Mesenchymal stem cell (in vitro differentiated cells and primary cell): ENCODE measurements at regions not wholly inside any gene's neighbourhood (a gene's known extent, or its start where the extent isn't known, plus 50 kb on each side); places are given as distances from the start of the nearest gene placed in this dataset.

Source experiments
- DNase-seq: peaks from one replicate; pipeline ENCODE4 v3.0.0-alpha.2; 2013
- H2AFZ ChIP-seq: one replicate; pipeline ENCODE4 v1.6.1; 2013; ENCODE audit warnings: low read depth, mild to moderate bottlenecking, control low read depth, inconsistent platforms, low read length, moderate library complexity
- H2AK5ac ChIP-seq: 2 replicates; pipeline ENCODE4 v1.6.1; 2013; ENCODE audit warnings: low read length, moderate library complexity, mild to moderate bottlenecking, inconsistent platforms; ENCODE audit not compliant: severe bottlenecking
- H2BK120ac ChIP-seq: one replicate; pipeline ENCODE4 v1.6.1; 2013; ENCODE audit warnings: low read depth, mild to moderate bottlenecking, inconsistent platforms, low read length, moderate library complexity
- H2BK12ac ChIP-seq, 2 experiments: one replicate each; pipeline ENCODE4 v1.6.1; 2013; ENCODE audit warnings: inconsistent platforms in 2 of 2, low read length in 2 of 2, mild to moderate bottlenecking in 2 of 2, moderate library complexity in 2 of 2, control low read depth in 1 of 2
- H2BK15ac ChIP-seq: one replicate; pipeline ENCODE4 v1.6.1; 2013; ENCODE audit warnings: mild to moderate bottlenecking, low read depth, inconsistent platforms; ENCODE audit not compliant: poor library complexity, severe bottlenecking
- H2BK5ac ChIP-seq: 2 replicates; pipeline ENCODE4 v1.6.1; 2013; ENCODE audit warnings: low read depth, mild to moderate bottlenecking, low read length, control low read depth, inconsistent platforms; ENCODE audit not compliant: poor library complexity, severe bottlenecking
- H3K14ac ChIP-seq, 2 experiments: one replicate each; pipeline ENCODE4 v1.6.1; 2013; ENCODE audit warnings: inconsistent platforms in 2 of 2, low read length in 2 of 2, control low read depth in 1 of 2, mild to moderate bottlenecking in 1 of 2, moderate library complexity in 1 of 2
- H3K18ac ChIP-seq, 2 experiments: one replicate each; pipeline ENCODE4 v1.6.1; 2013; ENCODE audit warnings: inconsistent platforms in 2 of 2, low read length in 2 of 2, control low read depth in 1 of 2, low read depth in 1 of 2, mild to moderate bottlenecking in 1 of 2
- H3K23ac ChIP-seq, 2 experiments: one replicate each; pipeline ENCODE4 v1.6.1; 2013; ENCODE audit warnings: inconsistent platforms in 2 of 2, low read length in 2 of 2, mild to moderate bottlenecking in 2 of 2, moderate library complexity in 2 of 2, control low read depth in 1 of 2
- H3K27ac ChIP-seq: 2 replicates; pipeline ENCODE4 v1.5.1; 2013; ENCODE audit warnings: mild to moderate bottlenecking, moderate library complexity, low read length, control low read depth, inconsistent platforms; ENCODE audit not compliant: poor library complexity, severe bottlenecking
- H3K27me3 ChIP-seq, 2 experiments: 2 replicates each; pipeline versions ENCODE4 v1.6.1 to v1.7.0; 2013; ENCODE audit warnings: low read length in 2 of 2, mild to moderate bottlenecking in 2 of 2, moderate library complexity in 2 of 2, control low read depth in 1 of 2, inconsistent platforms in 1 of 2; ENCODE audit not compliant: control insufficient read depth in 1 of 2, insufficient read depth in 1 of 2
- H3K36me3 ChIP-seq, 2 experiments: 2 replicates each; pipeline versions ENCODE4 v1.6.1 to v1.7.0; 2013; ENCODE audit warnings: low read length in 2 of 2, control low read depth in 1 of 2, inconsistent platforms in 1 of 2, low read depth in 1 of 2, mild to moderate bottlenecking in 1 of 2; ENCODE audit not compliant: insufficient read depth in 2 of 2, control insufficient read depth in 1 of 2
- H3K4ac ChIP-seq, 2 experiments: one replicate each; pipeline ENCODE4 v1.6.1; 2013; ENCODE audit warnings: inconsistent platforms in 2 of 2, low read length in 2 of 2, mild to moderate bottlenecking in 2 of 2, moderate library complexity in 2 of 2, control low read depth in 1 of 2, low read depth in 1 of 2
- H3K4me1 ChIP-seq: 2 replicates; pipeline ENCODE4 v1.6.1; 2013; ENCODE audit warnings: low read depth, low read length, control low read depth; ENCODE audit not compliant: control insufficient read depth, insufficient read depth
- H3K4me2 ChIP-seq: 2 replicates; pipeline ENCODE4 v1.6.1; 2013; ENCODE audit warnings: low read length, mild to moderate bottlenecking, inconsistent platforms; ENCODE audit not compliant: poor library complexity, severe bottlenecking
- H3K4me3 ChIP-seq, 2 experiments: 2 replicates each; pipeline versions ENCODE4 v1.5.1 to v1.7.0; 2013; ENCODE audit warnings: low read length in 2 of 2, mild to moderate bottlenecking in 2 of 2, control low read depth in 1 of 2, low read depth in 1 of 2; ENCODE audit not compliant: insufficient read depth in 1 of 2
- H3K79me1 ChIP-seq: replicated peaks from 2 replicates; pipeline ENCODE4 v1.6.1; 2013; ENCODE audit warnings: mild to moderate bottlenecking, control low read depth, low read length, inconsistent platforms; ENCODE audit not compliant: poor library complexity, severe bottlenecking
- H3K9ac ChIP-seq: 2 replicates; pipeline ENCODE4 v1.7.0; 2013; ENCODE audit warnings: mild to moderate bottlenecking, low read length, moderate library complexity
- H3K9me3 ChIP-seq: 2 replicates; pipeline ENCODE4 v1.7.0; 2013; ENCODE audit warnings: mild to moderate bottlenecking, low read length; ENCODE audit not compliant: control insufficient read depth
- H4K8ac ChIP-seq: one replicate; pipeline ENCODE4 v1.6.1; 2013; ENCODE audit warnings: inconsistent platforms, mild to moderate bottlenecking, low read length, moderate library complexity
- H4K91ac ChIP-seq: one replicate; pipeline ENCODE4 v1.6.1; 2013; ENCODE audit warnings: mild to moderate bottlenecking, low read length, inconsistent platforms
- WGBS: methylation state at CpG from one replicate; pipeline ENCODE4 v1.1.7; 2013; ENCODE audit warnings: mixed read lengths; 5-methylcytosine and 5-hydroxymethylcytosine counted together

DNA sequence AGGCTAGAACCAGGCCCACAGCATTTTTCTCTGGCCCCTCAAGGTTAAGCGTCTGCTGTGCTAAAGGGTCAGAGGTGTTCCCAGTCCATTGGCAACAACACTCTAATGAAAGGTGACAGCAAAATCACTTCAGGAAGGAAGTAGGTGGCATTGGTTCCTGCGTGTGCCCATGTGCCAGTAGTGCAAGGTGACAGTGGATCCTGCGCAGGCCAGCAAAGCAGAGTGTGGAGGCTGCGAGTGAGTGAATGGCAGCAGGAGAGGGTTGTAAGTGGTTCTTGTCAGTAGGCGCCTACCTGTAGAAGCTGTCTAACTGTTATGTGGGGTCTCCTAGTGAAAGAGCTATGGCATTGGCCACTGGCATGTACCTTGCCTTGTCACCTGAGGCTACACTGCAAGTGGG lies 898.2 kb upstream of the TYRP1 start:
- Histone ChIP-seq H4K91ac (no peak overlapping the region), H3K36me3 (no peaks in the 10 kb centered on the region), H3K18ac (no peak overlapping the region), H3K79me1 (no peaks in the 10 kb centered on the region), H4K8ac (no peak overlapping the region), H3K23ac (no peak overlapping the region), H2BK120ac (no peak overlapping the region), H3K9me3 (peaks cover 4% of the 10 kb centered on the region), H2BK5ac (no peak overlapping the region), H2BK15ac (no peak overlapping the region), H3K4ac (no peak overlapping the region), H3K9ac (no peak overlapping the region), H3K27me3 (no peaks in the 10 kb centered on the region), H3K4me3 (no peak overlapping the region), H2AK5ac (no peak overlapping the region), H3K4me2 (no peak overlapping the region), H2AFZ (no peak overlapping the region), H3K14ac (no peak overlapping the region), H3K4me1 (no peaks in the 10 kb centered on the region), H2BK12ac (no peak overlapping the region), H3K27ac (no peak overlapping the region)
- DNase-seq: no peak
- 90% methylated on average over 5 of the region's 5 CpGs for WGBS

DNA sequence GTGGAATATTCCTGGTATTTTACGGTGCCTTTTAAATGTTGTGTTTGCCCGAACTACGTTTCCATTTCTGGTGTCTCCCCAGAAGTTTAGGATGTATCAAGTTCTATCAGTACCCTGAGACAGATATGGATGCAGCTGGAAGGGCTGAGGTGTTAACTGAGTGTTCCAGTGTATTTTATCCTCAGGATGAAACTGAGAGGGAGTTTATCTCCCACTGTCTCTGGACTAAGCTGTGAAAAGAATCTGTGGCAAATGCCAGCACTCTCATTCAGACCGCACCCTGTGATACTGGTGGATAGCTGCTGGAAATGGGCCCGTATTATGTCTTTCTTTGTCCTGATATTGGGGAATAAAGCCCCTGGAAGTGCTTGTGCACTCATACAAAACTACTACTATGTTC lies 887.2 kb upstream of the TYRP1 start:
- Histone ChIP-seq H2BK15ac (no peak overlapping the region), H3K9me3 (peaks cover 15% of the 10 kb centered on the region), H3K79me1 (no peaks in the 10 kb centered on the region), H3K27me3 (no peaks in the 10 kb centered on the region), H2AK5ac (no peak overlapping the region), H3K4ac (no peak overlapping the region), H3K14ac (peak overlapping the region in 1 of 2 experiments; percentile 41), H3K4me1 (no peaks in the 10 kb centered on the region), H3K23ac (no peak overlapping the region), H3K9ac (no peak overlapping the region), H3K27ac (no peak overlapping the region), H3K36me3 (no peaks in the 10 kb centered on the region), H4K91ac (no peak overlapping the region), H2AFZ (no peak overlapping the region), H3K4me3 (no peak overlapping the region), H3K4me2 (no peak overlapping the region), H4K8ac (no peak overlapping the region), H2BK12ac (no peak overlapping the region), H2BK5ac (no peak overlapping the region), H2BK120ac (no peak overlapping the region), H3K18ac (no peak overlapping the region)
- WGBS: 90% methylated on average over 5 of the region's 5 CpGs
- DNase-seq: no peak

DNA sequence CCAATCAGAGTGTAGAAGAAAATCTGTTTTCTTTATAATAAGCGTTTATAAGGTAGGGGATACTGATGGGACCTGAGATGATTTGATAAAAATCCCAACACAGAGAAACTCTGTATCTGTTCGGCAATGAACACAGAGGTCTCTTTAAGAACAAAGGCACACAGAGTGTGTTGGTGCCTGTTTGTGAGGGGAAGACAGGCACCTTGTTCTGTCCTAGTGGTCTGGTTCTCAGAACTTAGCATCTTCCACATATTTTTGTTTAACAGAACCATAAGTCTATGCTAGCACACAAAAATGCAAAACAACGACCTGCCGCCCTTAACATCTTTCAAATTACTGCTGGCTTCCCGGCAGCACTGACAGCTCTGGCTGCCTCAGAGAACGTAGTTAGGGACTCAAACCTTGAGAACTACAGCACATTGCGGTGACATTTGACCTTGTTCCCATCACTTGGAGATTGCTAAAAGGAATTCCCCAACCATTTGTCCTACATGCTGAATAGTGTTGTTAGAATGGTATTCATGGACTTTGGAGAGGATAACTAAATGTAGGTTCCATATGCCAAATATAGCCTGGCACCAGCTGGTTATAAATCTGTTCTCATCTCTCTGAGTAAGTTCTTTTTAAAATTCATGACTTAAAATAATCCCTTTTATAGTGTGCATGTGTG lies 871.7 kb upstream of the TYRP1 start:
- Histone ChIP-seq H4K8ac (no peak overlapping the region), H3K14ac (no peak overlapping the region), H3K4ac (no peak overlapping the region), H3K4me2 (no peak overlapping the region), H4K91ac (no peak overlapping the region), H3K27ac (no peak overlapping the region), H2BK15ac (no peak overlapping the region), H3K79me1 (no peaks in the 10 kb centered on the region), H2BK120ac (no peak overlapping the region), H3K9ac (no peak overlapping the region), H3K9me3 (peaks cover 19% of the 10 kb centered on the region), H3K23ac (no peak overlapping the region), H2AK5ac (no peak overlapping the region), H3K18ac (no peak overlapping the region), H3K4me3 (no peak overlapping the region), H3K36me3 (no peaks in the 10 kb centered on the region), H2AFZ (peak overlapping the region; percentile 44), H3K4me1 (no peaks in the 10 kb centered on the region), H2BK12ac (no peak overlapping the region), H3K27me3 (no peaks in the 10 kb centered on the region), H2BK5ac (no peak overlapping the region)
- DNase-seq: peak; percentile 6
- 60% methylated on average over 7 of the region's 7 CpGs for WGBS

DNA sequence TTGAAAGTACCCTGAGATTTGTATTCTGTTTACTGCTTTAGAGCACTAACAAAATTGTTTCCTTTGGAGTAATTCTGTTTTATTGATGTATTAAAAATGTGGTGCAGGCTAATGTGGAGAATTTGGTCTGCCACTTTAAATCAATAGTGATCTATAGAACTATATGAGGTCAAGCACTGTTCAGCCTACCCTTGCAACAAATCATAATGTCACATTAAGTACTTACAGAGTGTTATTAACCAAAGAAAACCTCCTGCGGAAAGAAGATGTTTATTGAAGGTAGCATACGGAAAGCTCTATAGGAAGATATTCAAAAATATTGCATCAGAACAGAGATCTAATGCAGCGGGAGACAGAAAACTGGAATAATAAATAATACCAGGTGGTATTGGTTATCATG lies 865.0 kb upstream of the TYRP1 start:
- Histone ChIP-seq H3K23ac (no peak overlapping the region), H2AK5ac (no peak overlapping the region), H2BK12ac (no peak overlapping the region), H3K18ac (no peak overlapping the region), H3K9me3 (peaks cover 14% of the 10 kb centered on the region), H3K36me3 (no peaks in the 10 kb centered on the region), H3K14ac (no peak overlapping the region), H3K4me1 (no peaks in the 10 kb centered on the region), H3K9ac (no peak overlapping the region), H2AFZ (no peak overlapping the region), H3K79me1 (no peaks in the 10 kb centered on the region), H2BK5ac (no peak overlapping the region), H3K27me3 (no peaks in the 10 kb centered on the region), H2BK15ac (no peak overlapping the region), H2BK120ac (no peak overlapping the region), H4K8ac (no peak overlapping the region), H3K4me2 (no peak overlapping the region), H3K27ac (no peak overlapping the region), H4K91ac (no peak overlapping the region), H3K4me3 (no peak overlapping the region), H3K4ac (no peak overlapping the region)
- 77% methylated on average over 2 of the region's 3 CpGs for WGBS
- DNase-seq: no peak
